ENCODE measurements at regions not wholly inside any gene's neighbourhood (a gene's known extent, or its start where the extent isn't known, plus 50 kb on each side); places are given as distances from the start of the nearest gene placed in this dataset.

DNA sequence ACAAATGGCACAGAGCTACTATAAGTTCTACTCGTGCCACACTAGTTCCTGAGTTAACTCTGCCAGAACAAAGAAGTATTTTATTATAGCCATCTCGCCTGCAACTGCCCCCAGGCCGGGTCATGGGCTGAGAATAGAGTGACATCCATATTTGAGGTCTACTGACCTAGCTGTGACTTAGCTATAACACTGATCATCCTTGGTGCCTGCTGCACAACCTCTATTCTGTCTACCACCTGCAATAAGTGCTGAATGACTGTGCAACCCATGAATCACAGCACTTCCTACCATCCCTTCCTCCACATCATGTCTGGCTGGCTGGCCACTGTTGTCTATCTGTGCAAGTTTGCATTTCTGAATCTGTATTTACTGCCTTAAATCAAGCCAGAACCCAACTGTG is 506.5 kb upstream of the TBL1XR1 start:
- TF ChIP-seq CTCF (IDR thresholded peaks at IDR 0.05) (no peak), POLR2A (IDR thresholded peaks at IDR 0.05) (no peak)
